Left lung (tissue), 4 donors: ENCODE measurements at regions not wholly inside any gene's neighbourhood (a gene's known extent, or its start where the extent isn't known, plus 50 kb on each side); places are given as distances from the start of the nearest gene placed in this dataset.

Experiments used
- ATAC-seq: fragments of 200-7000 bp; cut with Tn5 transposase; one replicate; pipeline ENCODE4 v1.9.1; 2020; ENCODE audit warnings: moderate library complexity
- DNase-seq, 4 donors: peaks; one replicate each; pipeline ENCODE4 v3.0.0-alpha.2; 2013 to 2020
- H3K27ac ChIP-seq, 2 donors: fragments of 200-600 bp; sonication (generic) in 1 of 2; one replicate each; pipeline versions ENCODE4 v1.5.0 to v1.8.0; 2020 to 2021
- H3K27me3 ChIP-seq, 2 donors: fragments of 200-600 bp; sonication (generic) in 1 of 2; one replicate each; pipeline versions ENCODE4 v1.5.0 to v1.8.0; 2020 to 2021
- H3K36me3 ChIP-seq, 2 donors: fragments of 200-600 bp; sonication (generic) in 1 of 2; one replicate each; pipeline versions ENCODE4 v1.5.0 to v1.8.0; 2020 to 2021
- H3K4me1 ChIP-seq, 2 donors: fragments of 200-600 bp; one replicate each; pipeline ENCODE4 v1.8.0; 2021
- H3K4me3 ChIP-seq, 2 donors: fragments of 200-600 bp; sonication (generic) in 1 of 2; one replicate each; pipeline versions ENCODE4 v1.5.0 to v1.8.0; 2020 to 2021; ENCODE audit warnings: mild to moderate bottlenecking in 1 of 2
- H3K9me3 ChIP-seq, 2 donors: fragments of 200-600 bp; sonication (generic) in 1 of 2; one replicate each; pipeline versions ENCODE4 v1.5.0 to v1.8.0; 2020 to 2021
- CTCF ChIP-seq, 2 donors: fragments of 200-600 bp; sonication (generic) in 1 of 2; IDR thresholded peaks; one replicate each; pipeline versions ENCODE4 v1.5.0 to v1.8.0; 2021; ENCODE audit warnings: antibody characterized with exemption in 2 of 2
- intact Hi-C, 2 donors: fragments of 100-400 bp; cut with DNase I; formaldehyde crosslinking; loops; one replicate each; pipeline versions ENCODE4 v1.11.2 to v1.14.2; 2022
- donor health status: DM: no; HTN: yes; CAD: no.
- donor health status: DM: no; HTN: no; CAD: no.

- intact Hi-C loops: loop anchor here in 1 of 2 donors (5.0 kb wide), 1 partner anchor 157 kb away; no protein-coding TSS in a partner anchor
- Histone ChIP-seq H3K27ac (no peak overlapping the region), H3K9me3 (no peaks in the 10 kb centered on the region), H3K4me3 (no peak overlapping the region), H3K27me3 (peaks cover 0 to 9% of the 10 kb centered on the region in 2 donors), H3K4me1 (peaks cover 0 to 8% of the 10 kb centered on the region in 2 donors), H3K36me3 (no peaks in the 10 kb centered on the region)
- no peak for TF ChIP-seq CTCF (IDR thresholded peaks at IDR 0.05)
- ATAC-seq (no peak), DNase-seq (no peak)
Observed at GRCh38 chr7:39894904-39895303, 55.2 kb upstream of the CDK13 start.

GRCh38 chr7:39896840-39897239, 53.2 kb upstream of the CDK13 start:
- peaks cover 0 to 4% of the 10 kb centered on the region in 2 donors for H3K4me1 ChIP-seq
- H3K9me3 ChIP-seq: no peaks in the 10 kb centered on the region
- H3K27me3 ChIP-seq: peaks cover 0 to 7% of the 10 kb centered on the region in 2 donors
- no peak for DNase-seq
- intact Hi-C loops: loop anchor here in 1 of 2 donors (5.0 kb wide), 1 partner anchor 155 kb away; no protein-coding TSS in a partner anchor
- no peak for TF ChIP-seq CTCF (IDR thresholded peaks at IDR 0.05)
- no peaks in the 10 kb centered on the region for H3K36me3 ChIP-seq
- no peak overlapping the region for H3K27ac ChIP-seq
- no peak overlapping the region for H3K4me3 ChIP-seq
- ATAC-seq: no peak

- Histone ChIP-seq H3K4me3 (no peak overlapping the region), H3K36me3 (no peaks in the 10 kb centered on the region), H3K9me3 (no peaks in the 10 kb centered on the region), H3K27ac (no peak overlapping the region), H3K27me3 (no peaks in the 10 kb centered on the region), H3K4me1 (peaks cover 0 to 4% of the 10 kb centered on the region in 2 donors)
- DNase-seq (no peak), ATAC-seq (no peak)
- no peak for TF ChIP-seq CTCF (IDR thresholded peaks at IDR 0.05)
- intact Hi-C loops: loop anchor here in 1 of 2 donors (5.0 kb wide), 1 partner anchor 153 kb away; no protein-coding TSS in a partner anchor
Observed at GRCh38 chr7:39898867-39899266, 51.2 kb upstream of the CDK13 start.
